PFSK-1 (cell line): ENCODE measurements at regions not wholly inside any gene's neighbourhood (a gene's known extent, or its start where the extent isn't known, plus 50 kb on each side); places are given as distances from the start of the nearest gene placed in this dataset.

ENCODE experiments used
- FOXP2 ChIP-seq: optimal IDR thresholded peaks from 2 replicates; pipeline ENCODE3; 2011; ENCODE audit warnings: borderline replicate concordance, control low read depth, inconsistent platforms; ENCODE audit not compliant: insufficient read depth; ENCODE audit errors: extremely low read length, extremely low read depth
- POLR2AphosphoS5 ChIP-seq: IDR thresholded peaks from 2 replicates; pipeline ENCODE4 v1.6.1; 2012; ENCODE audit warnings: low read depth, mild to moderate bottlenecking, control low read depth, low read length, moderate library complexity
- SIN3A ChIP-seq: IDR thresholded peaks from 2 replicates; pipeline ENCODE4 v1.6.1; 2012; ENCODE audit warnings: mild to moderate bottlenecking, low read length, moderate library complexity, borderline replicate concordance; ENCODE audit not compliant: insufficient read depth
- TAF1 ChIP-seq: IDR thresholded peaks from 2 replicates; pipeline ENCODE4 v1.6.1; 2012; ENCODE audit warnings: low read length, control low read depth, borderline replicate concordance; ENCODE audit not compliant: insufficient read depth
- TF ChIP-seq, protein P1 (sequence below), 2 experiments: IDR thresholded peaks; 2 replicates each; pipeline versions ENCODE4 v1.6.1 to v1.8.0; 2011 to 2012; ENCODE audit warnings: low read depth in 2 of 2, low read length in 2 of 2, control low read depth in 1 of 2, inconsistent platforms in 1 of 2, mild to moderate bottlenecking in 1 of 2, moderate library complexity in 1 of 2; ENCODE audit not compliant: insufficient read depth in 1 of 2

DNA sequence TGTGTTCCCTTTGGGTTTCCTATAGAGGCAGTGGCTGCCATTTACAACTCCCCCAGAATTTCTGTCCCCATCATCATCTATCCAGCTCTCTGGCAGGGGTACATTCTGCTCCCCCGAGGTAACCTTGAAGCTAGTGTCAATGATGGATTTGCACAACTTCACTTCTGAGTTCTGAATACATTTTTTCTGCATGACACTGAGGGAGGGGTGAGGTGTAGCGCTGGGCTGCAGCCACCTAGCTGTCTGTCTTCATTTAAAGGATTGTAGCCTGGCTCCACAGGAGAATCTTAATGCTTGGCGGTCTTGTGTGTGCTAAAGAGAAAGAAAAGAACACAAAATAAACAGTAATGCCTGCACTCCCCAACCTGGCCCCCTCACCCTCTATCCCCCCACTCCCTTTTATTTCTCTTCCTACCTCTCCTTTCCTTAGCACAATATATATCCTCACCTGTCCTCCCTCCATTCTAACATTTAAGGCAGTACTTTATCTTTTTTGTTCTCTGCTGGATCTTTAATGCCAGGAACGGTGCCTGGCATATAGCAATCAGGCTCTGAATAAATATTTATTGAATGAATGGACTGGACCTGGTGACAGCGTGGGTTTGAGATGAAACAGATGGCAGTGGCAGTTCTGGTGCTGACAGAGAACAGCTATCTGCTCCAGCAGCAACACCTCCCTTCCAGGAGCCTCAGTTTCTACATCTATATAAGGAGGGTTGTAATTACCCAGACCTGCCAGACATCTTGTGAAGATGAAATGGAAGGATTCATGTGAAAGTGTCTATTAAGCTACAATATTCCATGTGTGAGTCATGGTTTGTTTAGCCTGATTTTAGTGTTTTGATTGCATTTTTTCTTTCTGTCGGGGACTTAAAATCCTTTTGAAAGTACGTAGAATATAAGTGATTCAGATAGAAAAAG lies 163.5 kb upstream of the CDH11 start:
- no peak for TF ChIP-seq SIN3A
- TF ChIP-seq, protein P1, sequence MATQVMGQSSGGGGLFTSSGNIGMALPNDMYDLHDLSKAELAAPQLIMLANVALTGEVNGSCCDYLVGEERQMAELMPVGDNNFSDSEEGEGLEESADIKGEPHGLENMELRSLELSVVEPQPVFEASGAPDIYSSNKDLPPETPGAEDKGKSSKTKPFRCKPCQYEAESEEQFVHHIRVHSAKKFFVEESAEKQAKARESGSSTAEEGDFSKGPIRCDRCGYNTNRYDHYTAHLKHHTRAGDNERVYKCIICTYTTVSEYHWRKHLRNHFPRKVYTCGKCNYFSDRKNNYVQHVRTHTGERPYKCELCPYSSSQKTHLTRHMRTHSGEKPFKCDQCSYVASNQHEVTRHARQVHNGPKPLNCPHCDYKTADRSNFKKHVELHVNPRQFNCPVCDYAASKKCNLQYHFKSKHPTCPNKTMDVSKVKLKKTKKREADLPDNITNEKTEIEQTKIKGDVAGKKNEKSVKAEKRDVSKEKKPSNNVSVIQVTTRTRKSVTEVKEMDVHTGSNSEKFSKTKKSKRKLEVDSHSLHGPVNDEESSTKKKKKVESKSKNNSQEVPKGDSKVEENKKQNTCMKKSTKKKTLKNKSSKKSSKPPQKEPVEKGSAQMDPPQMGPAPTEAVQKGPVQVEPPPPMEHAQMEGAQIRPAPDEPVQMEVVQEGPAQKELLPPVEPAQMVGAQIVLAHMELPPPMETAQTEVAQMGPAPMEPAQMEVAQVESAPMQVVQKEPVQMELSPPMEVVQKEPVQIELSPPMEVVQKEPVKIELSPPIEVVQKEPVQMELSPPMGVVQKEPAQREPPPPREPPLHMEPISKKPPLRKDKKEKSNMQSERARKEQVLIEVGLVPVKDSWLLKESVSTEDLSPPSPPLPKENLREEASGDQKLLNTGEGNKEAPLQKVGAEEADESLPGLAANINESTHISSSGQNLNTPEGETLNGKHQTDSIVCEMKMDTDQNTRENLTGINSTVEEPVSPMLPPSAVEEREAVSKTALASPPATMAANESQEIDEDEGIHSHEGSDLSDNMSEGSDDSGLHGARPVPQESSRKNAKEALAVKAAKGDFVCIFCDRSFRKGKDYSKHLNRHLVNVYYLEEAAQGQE (IDR thresholded peaks at IDR 0.05; ENCODE audit: insufficient read depth in 1 of 2, low read depth in 2 of 2, low read length in 2 of 2), result no peak
- TF ChIP-seq TAF1, result no peak
- TF ChIP-seq POLR2AphosphoS5, result no peak
- TF ChIP-seq FOXP2, result no peak

- TF ChIP-seq SIN3A (no peak), POLR2AphosphoS5 (no peak), FOXP2 (no peak), TAF1 (no peak)
- TF ChIP-seq, protein P1 (IDR thresholded peaks at IDR 0.05; ENCODE audit: insufficient read depth in 1 of 2, low read depth in 2 of 2, low read length in 2 of 2), result no peak
Measured at GRCh38 chr16:65284626-65285025, 162.8 kb upstream of the CDH11 start.

- no peak for TF ChIP-seq TAF1
- no peak for TF ChIP-seq SIN3A
- TF ChIP-seq, protein P1 (IDR thresholded peaks at IDR 0.05; ENCODE audit: insufficient read depth in 1 of 2, low read depth in 2 of 2, low read length in 2 of 2), result no peak
- no peak for TF ChIP-seq FOXP2
- TF ChIP-seq POLR2AphosphoS5, result no peak
Measured at GRCh38 chr16:65283181-65283651, 161.4 kb upstream of the CDH11 start.

- no peak for TF ChIP-seq FOXP2
- no peak for TF ChIP-seq SIN3A
- TF ChIP-seq, protein P1 (IDR thresholded peaks at IDR 0.05; ENCODE audit: insufficient read depth in 1 of 2, low read depth in 2 of 2, low read length in 2 of 2), result no peak
- no peak for TF ChIP-seq TAF1
- TF ChIP-seq POLR2AphosphoS5, result no peak
Measured at GRCh38 chr16:65281586-65281985, 159.7 kb upstream of the CDH11 start.
